Activated CD4-positive, alpha-beta T cell treated with anti-CD3 and anti-CD28 coated beads, Interleukin-2, amount 10 ng/mL, durations not matched to agents 7 days and 5 days (primary cell): ENCODE measurements at regions not wholly inside any gene's neighbourhood (a gene's known extent, or its start where the extent isn't known, plus 50 kb on each side); places are given as distances from the start of the nearest gene placed in this dataset.
"Not testable (repeated sequence)": the region's sequence is repeated elsewhere in the genome, so short reads cannot be mapped to it uniquely, and the experiment has no call there.

Experiments
- CTCF ChIA-PET: fragments of 350-600 bp; sonication (Branson Sonifier 250); formaldehyde crosslinking; loops from one replicate; lab custom pipeline; 2021; ENCODE audit warnings: antibody characterized with exemption; lab: Charles Lee
- POLR2A ChIA-PET: fragments of 350-600 bp; sonication (Branson Sonifier 250); formaldehyde crosslinking; loops from one replicate; lab custom pipeline; 2021; ENCODE audit warnings: antibody characterized with exemption; lab: Charles Lee
- DNase-seq: peaks from one replicate; pipeline ENCODE4 v3.0.0-alpha.2; 2020
- H3K27ac Mint-ChIP-seq: one replicate; pipeline ENCODE4 v1.8.0; 2021; ENCODE audit warnings: mild to moderate bottlenecking, moderate library complexity, mixed read lengths
- H3K27me3 Mint-ChIP-seq: one replicate; pipeline ENCODE4 v1.8.0; 2021; ENCODE audit warnings: mixed read lengths
- H3K36me3 Mint-ChIP-seq: one replicate; pipeline ENCODE4 v1.8.0; 2021; ENCODE audit warnings: low read depth, mixed read lengths
- H3K4me1 Mint-ChIP-seq: one replicate; pipeline ENCODE4 v1.8.0; 2021; ENCODE audit warnings: mixed read lengths
- H3K4me3 Mint-ChIP-seq: one replicate; pipeline ENCODE4 v1.8.0; 2021; ENCODE audit warnings: mild to moderate bottlenecking, moderate library complexity, mixed read lengths
- H3K9me3 Mint-ChIP-seq: one replicate; pipeline ENCODE4 v1.8.0; 2021; ENCODE audit warnings: mixed read lengths

GRCh38 chr9:17083258-17083657, 51.6 kb upstream of the CNTLN start:
- Mint-ChIP-seq H3K36me3 (no peaks in the 10 kb centered on the region), H3K27ac (no peak overlapping the region), H3K27me3 (no peaks in the 10 kb centered on the region), H3K4me1 (no peaks in the 10 kb centered on the region), H3K9me3 (no peaks in the 10 kb centered on the region), H3K4me3 (no peak overlapping the region)
- DNase-seq, result no peak
- ChIA-PET POLR2A (no interaction called here), CTCF (no interaction called here)

- Mint-ChIP-seq H3K27ac (no peak overlapping the region), H3K36me3 (no peaks in the 10 kb centered on the region), H3K9me3 (no peaks in the 10 kb centered on the region), H3K4me3 (no peak overlapping the region), H3K4me1 (no peaks in the 10 kb centered on the region), H3K27me3 (no peaks in the 10 kb centered on the region)
- ChIA-PET POLR2A (no interaction called here), CTCF (no interaction called here)
- no peak for DNase-seq
These were observed 52.3 kb upstream of the CNTLN start for GRCh38 chr9:17082343-17083064.

- POLR2A ChIA-PET, result no interaction called here
These were observed 53.0 kb upstream of the CNTLN start for GRCh38 chr9:17081814-17082213.

GRCh38 chr9:17081351-17081750, 53.5 kb upstream of the CNTLN start:
- Mint-ChIP-seq H3K4me3 (no peak overlapping the region), H3K36me3 (no peaks in the 10 kb centered on the region), H3K9me3 (no peaks in the 10 kb centered on the region), H3K27ac (no peak overlapping the region), H3K4me1 (no peaks in the 10 kb centered on the region), H3K27me3 (no peaks in the 10 kb centered on the region)
- ChIA-PET CTCF (no interaction called here), POLR2A (no interaction called here)
- no peak for DNase-seq

More at GRCh38 chr9:17081814-17082213, 53.0 kb upstream of the CNTLN start:
- CTCF ChIA-PET, result no interaction called here
- DNase-seq, result no peak
- Mint-ChIP-seq H3K4me1 (no peaks in the 10 kb centered on the region), H3K27ac (no peak overlapping the region), H3K27me3 (no peaks in the 10 kb centered on the region), H3K36me3 (no peaks in the 10 kb centered on the region), H3K4me3 (no peak overlapping the region), H3K9me3 (no peaks in the 10 kb centered on the region)

- Mint-ChIP-seq H3K4me1 (no peaks in the 10 kb centered on the region), H3K36me3 (no peaks in the 10 kb centered on the region), H3K4me3 (no peak overlapping the region), H3K27me3 (no peaks in the 10 kb centered on the region), H3K9me3 (no peaks in the 10 kb centered on the region), H3K27ac (no peak overlapping the region)
- no peak for DNase-seq
- ChIA-PET POLR2A (no interaction called here), CTCF (no interaction called here)
These were observed 58.9 kb upstream of the CNTLN start for GRCh38 chr9:17075758-17076485.

GRCh38 chr9:17075146-17075757, 59.6 kb upstream of the CNTLN start:
- no peak overlapping the region for H3K4me3 Mint-ChIP-seq
- CTCF ChIA-PET, result no interaction called here
- H3K9me3 Mint-ChIP-seq, result no peaks in the 10 kb centered on the region

DNA sequence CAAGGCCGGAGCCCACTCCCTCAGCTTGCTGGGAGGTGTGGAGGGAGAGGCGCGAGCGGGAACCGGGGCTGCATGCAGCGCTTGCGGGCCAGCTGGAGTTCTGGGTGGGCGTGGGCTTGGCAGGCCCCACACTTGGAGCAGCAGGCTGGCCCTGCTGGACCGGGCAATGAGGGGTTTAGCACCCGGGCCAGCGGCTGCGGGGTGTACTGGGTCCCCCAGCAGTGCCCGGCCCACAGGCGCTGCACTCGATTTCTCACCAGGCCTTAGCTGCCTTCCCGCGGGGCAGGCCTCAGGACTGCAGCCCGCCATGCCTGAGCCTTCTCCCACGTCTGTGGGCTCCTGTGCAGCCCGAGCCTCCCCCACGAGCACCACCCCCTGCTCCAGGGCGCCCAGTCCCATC, 62.3 kb upstream of the CNTLN start:
- H3K36me3 Mint-ChIP-seq, H3K4me3 Mint-ChIP-seq, H3K27me3 Mint-ChIP-seq, POLR2A ChIA-PET, H3K9me3 Mint-ChIP-seq, CTCF ChIA-PET, H3K4me1 Mint-ChIP-seq, H3K27ac Mint-ChIP-seq, DNase-seq: not testable (repeated sequence)

More at GRCh38 chr9:17075146-17075757, 59.6 kb upstream of the CNTLN start:
- no peaks in the 10 kb centered on the region for H3K36me3 Mint-ChIP-seq
- no peak overlapping the region for H3K27ac Mint-ChIP-seq
- DNase-seq, result no peak
- H3K27me3 Mint-ChIP-seq, result no peaks in the 10 kb centered on the region
- POLR2A ChIA-PET, result no interaction called here
- no peaks in the 10 kb centered on the region for H3K4me1 Mint-ChIP-seq

GRCh38 chr9:17068671-17069070, 66.2 kb upstream of the CNTLN start:
- no peaks in the 10 kb centered on the region for H3K27me3 Mint-ChIP-seq
- H3K36me3 Mint-ChIP-seq, result no peaks in the 10 kb centered on the region
- no peak overlapping the region for H3K27ac Mint-ChIP-seq
- ChIA-PET POLR2A (no interaction called here), CTCF (no interaction called here)
- no peaks in the 10 kb centered on the region for H3K9me3 Mint-ChIP-seq
- no peak for DNase-seq
- no peak overlapping the region for H3K4me3 Mint-ChIP-seq
- H3K4me1 Mint-ChIP-seq, result no peaks in the 10 kb centered on the region

DNA sequence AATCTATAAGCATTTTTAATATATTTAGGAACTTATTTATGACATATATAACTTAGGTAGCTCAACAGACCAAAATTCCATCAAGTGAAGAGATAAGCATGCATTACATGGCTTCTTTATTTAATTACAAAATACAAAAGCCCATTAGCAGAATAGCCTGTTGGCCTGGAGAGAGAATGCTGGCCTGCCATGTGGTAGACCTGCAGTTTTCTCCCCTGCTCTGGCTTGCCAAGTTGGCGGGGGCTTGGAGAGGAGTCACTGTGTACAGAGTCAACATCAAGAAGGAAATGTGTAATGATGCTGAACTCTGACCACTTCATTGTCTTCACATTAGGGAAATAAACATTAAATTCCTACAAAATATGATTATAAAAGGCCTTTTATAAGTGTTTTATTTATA, 69.8 kb upstream of the CNTLN start:
- H3K27me3 Mint-ChIP-seq, result no peaks in the 10 kb centered on the region
- H3K36me3 Mint-ChIP-seq, result no peaks in the 10 kb centered on the region
- ChIA-PET CTCF (no interaction called here), POLR2A (no interaction called here)
- no peaks in the 10 kb centered on the region for H3K9me3 Mint-ChIP-seq
- DNase-seq, result no peak
- no peaks in the 10 kb centered on the region for H3K4me1 Mint-ChIP-seq
- H3K27ac Mint-ChIP-seq, result no peak overlapping the region
- H3K4me3 Mint-ChIP-seq, result no peak overlapping the region

- no peaks in the 10 kb centered on the region for H3K4me1 Mint-ChIP-seq
- H3K27ac Mint-ChIP-seq, result no peak overlapping the region
- POLR2A ChIA-PET, result no interaction called here
- CTCF ChIA-PET, result no interaction called here
- no peak overlapping the region for H3K4me3 Mint-ChIP-seq
- H3K36me3 Mint-ChIP-seq, result no peaks in the 10 kb centered on the region
- H3K27me3 Mint-ChIP-seq, result no peaks in the 10 kb centered on the region
- H3K9me3 Mint-ChIP-seq, result no peaks in the 10 kb centered on the region
- no peak for DNase-seq
These were observed 70.3 kb upstream of the CNTLN start for GRCh38 chr9:17064558-17064957.

DNA sequence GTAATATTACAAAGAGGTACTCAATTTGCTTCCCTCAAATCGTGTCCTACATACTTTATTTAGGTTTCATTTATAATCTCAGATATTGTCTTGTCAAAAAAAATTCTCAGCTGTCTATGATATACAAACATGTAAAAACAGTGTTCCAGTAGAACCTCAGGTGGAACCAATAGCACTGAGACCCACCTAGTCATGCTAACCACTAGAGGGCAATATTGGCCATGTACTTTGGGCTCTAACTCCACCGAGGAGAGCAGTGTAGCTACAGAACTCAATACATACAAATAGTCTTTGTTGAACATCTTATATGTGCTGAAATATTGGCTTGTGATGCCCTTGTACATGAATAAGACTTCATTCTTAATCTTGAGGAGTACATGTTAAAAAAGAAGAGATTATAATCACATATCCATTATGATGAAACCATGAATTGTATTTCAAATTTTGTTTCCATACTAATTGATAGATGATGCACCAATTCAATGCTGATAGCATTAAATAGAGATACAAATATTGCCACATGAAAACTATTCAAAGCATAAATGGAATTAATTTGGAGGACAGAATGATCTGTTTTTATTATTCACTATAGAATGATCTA, 71.2 kb upstream of the CNTLN start:
- peak; percentile 15 for DNase-seq
- Mint-ChIP-seq H3K27me3 (no peaks in the 10 kb centered on the region), H3K27ac (no peak overlapping the region), H3K4me3 (no peak overlapping the region), H3K4me1 (no peaks in the 10 kb centered on the region), H3K9me3 (no peaks in the 10 kb centered on the region), H3K36me3 (no peaks in the 10 kb centered on the region)
- POLR2A ChIA-PET, result no interaction called here
- CTCF ChIA-PET, result no interaction called here

GRCh38 chr9:17062497-17062896, 72.3 kb upstream of the CNTLN start:
- Mint-ChIP-seq H3K9me3 (no peaks in the 10 kb centered on the region), H3K27ac (no peak overlapping the region), H3K27me3 (no peaks in the 10 kb centered on the region), H3K36me3 (no peaks in the 10 kb centered on the region), H3K4me3 (no peak overlapping the region), H3K4me1 (no peaks in the 10 kb centered on the region)
- no peak for DNase-seq
- ChIA-PET CTCF (no interaction called here), POLR2A (no interaction called here)

GRCh38 chr9:17060450-17060849, 74.4 kb upstream of the CNTLN start:
- POLR2A ChIA-PET, result no interaction called here
- no peak overlapping the region for H3K4me3 Mint-ChIP-seq

More at GRCh38 chr9:17060450-17060849, 74.4 kb upstream of the CNTLN start:
- CTCF ChIA-PET, result no interaction called here
- DNase-seq, result no peak
- H3K9me3 Mint-ChIP-seq, result no peaks in the 10 kb centered on the region
- no peak overlapping the region for H3K27ac Mint-ChIP-seq
- H3K36me3 Mint-ChIP-seq, result no peaks in the 10 kb centered on the region
- no peaks in the 10 kb centered on the region for H3K4me1 Mint-ChIP-seq
- no peaks in the 10 kb centered on the region for H3K27me3 Mint-ChIP-seq
